NCI-H2107 treated with DMSO at 0.1 percent for 48 hours (cell line): ENCODE measurements at regions not wholly inside any gene's neighbourhood (a gene's known extent, or its start where the extent isn't known, plus 50 kb on each side); places are given as distances from the start of the nearest gene placed in this dataset.

ENCODE experiments used
- DNase-seq: peaks from one replicate; lab custom pipeline; 2025; ENCODE audit not compliant: unreplicated experiment; lab: John Stamatoyannopoulos, UW

GRCh38 chr3:102599819-102600576, 165.2 kb downstream of the ZPLD1 start:
- no peak for DNase-seq

- no peak for DNase-seq
Observed at GRCh38 chr3:102605153-102605552, 170.3 kb downstream of the ZPLD1 start.

- DNase-seq: no peak
Observed at GRCh38 chr3:102608875-102609274, 174.1 kb downstream of the ZPLD1 start.

- DNase-seq: no peak
Observed at GRCh38 chr3:102614021-102614569, 179.3 kb downstream of the ZPLD1 start.

- DNase-seq: no peak
Observed at GRCh38 chr3:102614585-102614984, 179.8 kb downstream of the ZPLD1 start.

- no peak for DNase-seq
Observed at GRCh38 chr3:102617381-102617780, 182.6 kb downstream of the ZPLD1 start.

GRCh38 chr3:102619361-102619760, 184.5 kb downstream of the ZPLD1 start:
- DNase-seq: no peak

GRCh38 chr3:102629943-102630342, 195.1 kb downstream of the ZPLD1 start:
- no peak for DNase-seq

GRCh38 chr3:102630531-102630930, 195.7 kb downstream of the ZPLD1 start:
- no peak for DNase-seq

GRCh38 chr3:102643546-102643945, 208.7 kb downstream of the ZPLD1 start:
- DNase-seq: no peak

- DNase-seq: no peak
Observed at GRCh38 chr3:102646557-102646956, 211.7 kb downstream of the ZPLD1 start.

GRCh38 chr3:102660653-102661052, 225.8 kb downstream of the ZPLD1 start:
- DNase-seq: no peak

- no peak for DNase-seq
Observed at GRCh38 chr3:102661707-102662497, 227.1 kb downstream of the ZPLD1 start.

GRCh38 chr3:102662498-102662772, 227.6 kb downstream of the ZPLD1 start:
- no peak for DNase-seq

- DNase-seq: no peak
Observed at GRCh38 chr3:102664126-102664525, 229.3 kb downstream of the ZPLD1 start.

- DNase-seq: no peak
Observed at GRCh38 chr3:102665183-102665582, 230.4 kb downstream of the ZPLD1 start.

GRCh38 chr3:102668247-102668646, 233.4 kb downstream of the ZPLD1 start:
- DNase-seq: no peak

GRCh38 chr3:102670986-102671385, 236.2 kb downstream of the ZPLD1 start:
- no peak for DNase-seq

GRCh38 chr3:102672305-102672704, 237.5 kb downstream of the ZPLD1 start:
- DNase-seq: no peak

GRCh38 chr3:102673271-102674115, 238.7 kb downstream of the ZPLD1 start:
- peak; percentile 61 for DNase-seq

GRCh38 chr3:102674284-102674683, 239.5 kb downstream of the ZPLD1 start:
- DNase-seq: no peak
